Right atrium auricular region (tissue), 2 donors: ENCODE measurements at regions not wholly inside any gene's neighbourhood (a gene's known extent, or its start where the extent isn't known, plus 50 kb on each side); places are given as distances from the start of the nearest gene placed in this dataset.
"Not testable (repeated sequence)": the region's sequence is repeated elsewhere in the genome, so short reads cannot be mapped to it uniquely, and the experiment has no call there.

Source experiments
- DNase-seq: peaks from one replicate; pipeline ENCODE4 v3.0.0-alpha.2; 2019; ENCODE audit warnings: low spot score
- H3K27ac ChIP-seq, 2 donors: fragments of 200-600 bp; sonication (generic); 1 replicate in 1 of 2; 2 replicates in 1 of 2; pipeline ENCODE4 v1.5.1; 2016 to 2019
- H3K27me3 ChIP-seq, 2 donors: fragments of 200-600 bp; sonication (generic); one replicate each; pipeline versions ENCODE4 v1.5.1 to v1.6.0; 2017 to 2019
- H3K36me3 ChIP-seq: fragments of 200-600 bp; sonication (generic); one replicate; pipeline ENCODE4 v1.5.1; 2016
- H3K4me1 ChIP-seq, 2 donors: fragments of 200-600 bp; sonication (generic); one replicate each; pipeline versions ENCODE4 v1.5.1 to v1.6.0; 2017 to 2019
- H3K4me3 ChIP-seq, 2 donors: fragments of 200-600 bp; sonication (generic); 1 replicate in 1 of 2; 2 replicates in 1 of 2; pipeline ENCODE4 v1.5.1; 2017 to 2019; ENCODE audit warnings: mild to moderate bottlenecking in 1 of 2, moderate library complexity in 1 of 2
- H3K9me3 ChIP-seq, 2 donors: fragments of 200-600 bp; sonication (generic); one replicate each; pipeline ENCODE4 v1.5.1; 2019
- CTCF ChIP-seq, 2 donors: fragments of 200-600 bp; sonication (generic); IDR thresholded peaks; one replicate each; pipeline ENCODE4 v1.5.1; 2019; ENCODE audit warnings: antibody characterized with exemption in 2 of 2

GRCh38 chr7:13265271-13265670, 577.8 kb downstream of the ARL4A start:
- no peak overlapping the region for H3K27ac ChIP-seq
- no peak for DNase-seq
- no peaks in the 10 kb centered on the region for H3K27me3 ChIP-seq
- H3K36me3 ChIP-seq, result no peaks in the 10 kb centered on the region
- no peaks in the 10 kb centered on the region for H3K4me1 ChIP-seq
- H3K4me3 ChIP-seq, result no peak overlapping the region
- TF ChIP-seq CTCF (IDR thresholded peaks at IDR 0.05), result no peak
- H3K9me3 ChIP-seq, result no peaks in the 10 kb centered on the region

GRCh38 chr7:13274205-13274604, 586.8 kb downstream of the ARL4A start:
- H3K4me3 ChIP-seq, H3K9me3 ChIP-seq, H3K36me3 ChIP-seq, H3K27ac ChIP-seq, DNase-seq, H3K27me3 ChIP-seq, H3K4me1 ChIP-seq: not testable (repeated sequence)

GRCh38 chr7:13276977-13277376, 589.5 kb downstream of the ARL4A start:
- Histone ChIP-seq H3K27me3 (no peaks in the 10 kb centered on the region), H3K9me3 (no peaks in the 10 kb centered on the region), H3K27ac (no peak overlapping the region), H3K4me3 (no peak overlapping the region), H3K36me3 (no peaks in the 10 kb centered on the region), H3K4me1 (no peaks in the 10 kb centered on the region)
- peak in 1 of 2 donors; percentile 29 for TF ChIP-seq CTCF (IDR thresholded peaks at IDR 0.05)
- no peak for DNase-seq

GRCh38 chr7:13278020-13278419, 590.6 kb downstream of the ARL4A start:
- no peak for DNase-seq
- TF ChIP-seq CTCF (IDR thresholded peaks at IDR 0.05), result no peak
- Histone ChIP-seq H3K36me3 (no peaks in the 10 kb centered on the region), H3K4me3 (no peak overlapping the region), H3K9me3 (no peaks in the 10 kb centered on the region), H3K27me3 (no peaks in the 10 kb centered on the region), H3K27ac (no peak overlapping the region), H3K4me1 (no peaks in the 10 kb centered on the region)

GRCh38 chr7:13279854-13280435, 592.5 kb downstream of the ARL4A start:
- Histone ChIP-seq H3K27ac (no peak overlapping the region), H3K36me3 (no peaks in the 10 kb centered on the region), H3K27me3 (no peaks in the 10 kb centered on the region), H3K9me3 (no peaks in the 10 kb centered on the region), H3K4me1 (no peaks in the 10 kb centered on the region), H3K4me3 (no peak overlapping the region)
- no peak for DNase-seq
- peak; percentile 28 to 69 for TF ChIP-seq CTCF (IDR thresholded peaks at IDR 0.05)

GRCh38 chr7:13282377-13282980, 595.0 kb downstream of the ARL4A start:
- no peaks in the 10 kb centered on the region for H3K4me1 ChIP-seq
- H3K27ac ChIP-seq, result no peak overlapping the region
- H3K36me3 ChIP-seq, result no peaks in the 10 kb centered on the region
- no peak overlapping the region for H3K4me3 ChIP-seq
- no peaks in the 10 kb centered on the region for H3K27me3 ChIP-seq
- peak in 1 of 2 donors; percentile 45 for TF ChIP-seq CTCF (IDR thresholded peaks at IDR 0.05)
- H3K9me3 ChIP-seq, result no peaks in the 10 kb centered on the region
- no peak for DNase-seq
